HG02642 (cell line): ENCODE measurements at regions not wholly inside any gene's neighbourhood (a gene's known extent, or its start where the extent isn't known, plus 50 kb on each side); places are given as distances from the start of the nearest gene placed in this dataset.

ENCODE experiments used
- ATAC-seq: cut with Tn5 transposase; IDR thresholded peaks from one replicate; pipeline ENCODE4 v1.9.1; 2021; ENCODE audit warnings: mild to moderate bottlenecking; ENCODE audit not compliant: unreplicated experiment, poor library complexity

GRCh38 chr3:88632226-88632625, 475.2 kb upstream of the EPHA3 start:
- no peak for ATAC-seq

GRCh38 chr3:88640581-88640980, 466.8 kb upstream of the EPHA3 start:
- ATAC-seq: no peak

GRCh38 chr3:88641033-88641604, 466.3 kb upstream of the EPHA3 start:
- no peak for ATAC-seq

GRCh38 chr3:88657459-88657858, 450.0 kb upstream of the EPHA3 start:
- no peak for ATAC-seq

GRCh38 chr3:88661433-88661824, 446.0 kb upstream of the EPHA3 start:
- no peak for ATAC-seq

- ATAC-seq: no peak
These were observed 439.2 kb upstream of the EPHA3 start for GRCh38 chr3:88668180-88668579.

- ATAC-seq: no peak
These were observed 435.8 kb upstream of the EPHA3 start for GRCh38 chr3:88671573-88671972.

- no peak for ATAC-seq
These were observed 430.1 kb upstream of the EPHA3 start for GRCh38 chr3:88677298-88677697.

GRCh38 chr3:88678747-88679146, 428.7 kb upstream of the EPHA3 start:
- no peak for ATAC-seq

GRCh38 chr3:88690287-88690686, 417.1 kb upstream of the EPHA3 start:
- ATAC-seq: no peak

- no peak for ATAC-seq
These were observed 416.3 kb upstream of the EPHA3 start for GRCh38 chr3:88691081-88691480.

- ATAC-seq: no peak
These were observed 403.8 kb upstream of the EPHA3 start for GRCh38 chr3:88703501-88704059.

GRCh38 chr3:88704338-88704737, 403.1 kb upstream of the EPHA3 start:
- no peak for ATAC-seq

GRCh38 chr3:88707837-88708236, 399.6 kb upstream of the EPHA3 start:
- ATAC-seq: no peak

GRCh38 chr3:88712552-88712951, 394.9 kb upstream of the EPHA3 start:
- ATAC-seq: no peak

GRCh38 chr3:88713233-88713691, 394.2 kb upstream of the EPHA3 start:
- ATAC-seq: no peak

- ATAC-seq: no peak
These were observed 381.8 kb upstream of the EPHA3 start for GRCh38 chr3:88725440-88726165.

- no peak for ATAC-seq
These were observed 375.2 kb upstream of the EPHA3 start for GRCh38 chr3:88732186-88732585.

GRCh38 chr3:88742106-88742505, 365.3 kb upstream of the EPHA3 start:
- no peak for ATAC-seq

GRCh38 chr3:88742674-88743507, 364.5 kb upstream of the EPHA3 start:
- no peak for ATAC-seq

GRCh38 chr3:88744896-88745295, 362.5 kb upstream of the EPHA3 start:
- ATAC-seq: no peak
